NB4 (cell line): ENCODE measurements at regions not wholly inside any gene's neighbourhood (a gene's known extent, or its start where the extent isn't known, plus 50 kb on each side); places are given as distances from the start of the nearest gene placed in this dataset.

Source experiments
- DNase-seq: peaks from one replicate; pipeline ENCODE4 v3.0.0; 2010; ENCODE audit warnings: low read depth
- H3K4me3 ChIP-seq: one replicate; pipeline ENCODE4 v1.5.1; 2011; ENCODE audit warnings: mild to moderate bottlenecking, low read depth, low read length, moderate library complexity
- MYC ChIP-seq: IDR thresholded peaks from 2 replicates; pipeline ENCODE4 v1.6.1; 2011; ENCODE audit warnings: low read depth, low read length
- POLR2A ChIP-seq: IDR thresholded peaks from 2 replicates; pipeline ENCODE4 v1.6.1; 2011; ENCODE audit warnings: mild to moderate bottlenecking; ENCODE audit not compliant: insufficient read length; ENCODE audit errors: extremely low read depth
- TF ChIP-seq, protein P1 (sequence below): IDR thresholded peaks from one replicate; pipeline ENCODE4 v1.5.1; 2012; ENCODE audit warnings: low read depth, low read length
- TF ChIP-seq, protein P2 (sequence below): IDR thresholded peaks from 2 replicates; pipeline ENCODE4 v1.6.1; 2011; ENCODE audit warnings: low read depth, low read length

DNA sequence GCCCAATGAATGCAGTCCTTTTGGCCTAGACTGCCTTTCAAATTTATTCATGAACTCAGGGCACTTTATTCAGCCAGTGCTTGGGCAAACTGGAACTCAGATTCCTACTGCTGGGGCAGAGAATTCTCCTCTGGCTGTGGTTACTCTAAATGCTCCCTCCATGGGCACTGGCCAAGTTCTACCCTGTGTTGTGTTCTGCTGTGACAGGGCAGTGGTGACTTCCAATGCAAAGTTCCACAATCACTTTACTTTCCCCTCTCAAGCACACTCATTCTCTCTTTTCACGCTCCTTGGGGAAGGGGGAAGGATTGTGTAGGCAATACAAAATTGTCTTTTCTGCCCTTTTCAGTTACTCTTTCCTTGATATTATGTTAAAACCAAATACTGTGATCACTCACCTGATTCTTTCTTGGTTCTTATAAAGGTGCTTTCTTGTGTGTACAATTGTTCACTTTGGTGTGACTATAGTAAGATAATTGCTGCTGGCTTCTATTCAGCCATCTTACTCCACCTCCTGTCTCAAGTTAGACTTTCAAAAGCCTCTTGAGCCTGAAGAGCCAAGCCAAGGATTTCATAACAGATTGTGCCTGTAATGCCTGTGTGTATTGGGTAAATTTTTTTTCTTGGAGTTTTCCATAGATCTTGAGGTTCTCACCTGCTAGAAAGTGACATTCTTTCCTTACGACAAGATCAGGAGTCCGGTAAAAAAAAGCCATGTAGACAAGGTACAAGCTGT, 1078.6 kb downstream of the FAM133A start:
- H3K4me3 ChIP-seq: no peak overlapping the region
- no peak for DNase-seq
- TF ChIP-seq POLR2A (no peak), MYC (no peak)
- TF ChIP-seq, protein P1, sequence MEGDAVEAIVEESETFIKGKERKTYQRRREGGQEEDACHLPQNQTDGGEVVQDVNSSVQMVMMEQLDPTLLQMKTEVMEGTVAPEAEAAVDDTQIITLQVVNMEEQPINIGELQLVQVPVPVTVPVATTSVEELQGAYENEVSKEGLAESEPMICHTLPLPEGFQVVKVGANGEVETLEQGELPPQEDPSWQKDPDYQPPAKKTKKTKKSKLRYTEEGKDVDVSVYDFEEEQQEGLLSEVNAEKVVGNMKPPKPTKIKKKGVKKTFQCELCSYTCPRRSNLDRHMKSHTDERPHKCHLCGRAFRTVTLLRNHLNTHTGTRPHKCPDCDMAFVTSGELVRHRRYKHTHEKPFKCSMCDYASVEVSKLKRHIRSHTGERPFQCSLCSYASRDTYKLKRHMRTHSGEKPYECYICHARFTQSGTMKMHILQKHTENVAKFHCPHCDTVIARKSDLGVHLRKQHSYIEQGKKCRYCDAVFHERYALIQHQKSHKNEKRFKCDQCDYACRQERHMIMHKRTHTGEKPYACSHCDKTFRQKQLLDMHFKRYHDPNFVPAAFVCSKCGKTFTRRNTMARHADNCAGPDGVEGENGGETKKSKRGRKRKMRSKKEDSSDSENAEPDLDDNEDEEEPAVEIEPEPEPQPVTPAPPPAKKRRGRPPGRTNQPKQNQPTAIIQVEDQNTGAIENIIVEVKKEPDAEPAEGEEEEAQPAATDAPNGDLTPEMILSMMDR: no peak
- TF ChIP-seq, protein P2, sequence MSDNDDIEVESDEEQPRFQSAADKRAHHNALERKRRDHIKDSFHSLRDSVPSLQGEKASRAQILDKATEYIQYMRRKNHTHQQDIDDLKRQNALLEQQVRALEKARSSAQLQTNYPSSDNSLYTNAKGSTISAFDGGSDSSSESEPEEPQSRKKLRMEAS: no peak

DNA sequence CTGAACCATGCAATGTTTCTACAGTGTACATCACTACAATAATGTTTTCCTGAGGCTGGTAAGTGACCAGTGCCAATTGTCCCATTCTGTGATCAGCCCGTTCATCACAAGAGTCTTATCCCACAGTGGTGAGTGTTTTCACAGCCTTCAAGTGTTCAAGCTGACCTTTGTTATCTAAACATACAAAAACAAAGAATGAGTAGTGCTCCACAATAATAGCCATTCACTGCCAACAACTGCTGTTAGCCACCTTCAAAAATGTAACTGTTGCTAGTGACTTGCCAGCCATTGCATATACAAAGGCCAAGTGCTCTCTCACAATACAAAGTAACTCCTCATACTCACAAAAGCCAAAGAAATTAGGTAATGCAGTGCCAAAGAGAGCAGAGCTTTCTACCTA, 1084.1 kb downstream of the FAM133A start:
- no peak for DNase-seq
- TF ChIP-seq POLR2A: no peak
- TF ChIP-seq, protein P2: no peak
- TF ChIP-seq, protein P1: no peak
- no peak for TF ChIP-seq MYC

DNA sequence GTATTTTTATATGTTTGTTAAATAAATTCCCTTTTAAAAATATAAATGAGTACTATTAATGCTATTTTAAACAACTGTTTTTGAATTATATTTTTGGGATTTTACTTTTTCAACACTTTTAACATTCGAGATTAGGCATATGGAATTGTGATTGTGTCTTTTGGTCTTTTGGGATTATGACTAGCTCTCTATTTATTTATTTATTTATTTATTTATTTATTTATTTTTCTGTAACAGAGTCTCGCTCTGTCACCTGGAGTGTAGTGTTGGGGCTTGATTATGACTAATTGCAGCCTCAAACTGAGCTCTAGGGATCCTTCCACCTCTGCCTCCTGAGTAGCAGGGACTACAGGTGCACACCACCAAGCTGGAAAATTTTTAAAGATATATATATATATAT, 1101.6 kb downstream of the FAM133A start:
- H3K4me3 ChIP-seq: no peak overlapping the region
- DNase-seq: no peak
- TF ChIP-seq, protein P1: no peak
- TF ChIP-seq POLR2A: no peak
- TF ChIP-seq MYC: no peak
- TF ChIP-seq, protein P2: no peak

More for the DNA sequence above, 1084.1 kb downstream of the FAM133A start:
- no peak overlapping the region for H3K4me3 ChIP-seq

DNA sequence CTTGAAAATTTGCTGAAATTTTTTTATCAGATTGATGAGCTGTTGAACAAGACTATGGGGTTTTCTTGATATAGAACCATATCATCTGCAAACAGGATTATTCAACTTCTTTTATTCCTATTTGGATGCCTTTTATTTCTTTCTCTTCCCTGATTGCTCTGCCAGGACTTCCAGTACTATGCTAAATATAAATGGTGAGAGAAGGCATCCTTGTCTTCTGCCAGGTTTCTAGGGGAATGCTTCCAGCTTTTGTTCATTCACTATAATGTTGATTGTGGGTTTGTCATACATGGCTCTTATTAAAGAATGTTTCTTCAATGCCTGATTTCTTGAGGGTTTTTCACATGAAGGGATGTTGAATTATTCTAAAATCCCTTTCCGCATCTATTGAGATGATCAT, 1139.5 kb downstream of the FAM133A start:
- DNase-seq: no peak
- no peak for TF ChIP-seq MYC
- TF ChIP-seq, protein P2: no peak
- TF ChIP-seq, protein P1: no peak
- no peak for TF ChIP-seq POLR2A
- H3K4me3 ChIP-seq: no peak overlapping the region

GRCh38 chrX:94814216-94814615, 1140.2 kb downstream of the FAM133A start:
- H3K4me3 ChIP-seq: no peak overlapping the region
- DNase-seq: no peak

More at GRCh38 chrX:94814216-94814615, 1140.2 kb downstream of the FAM133A start:
- TF ChIP-seq MYC: no peak
- TF ChIP-seq POLR2A: no peak
- TF ChIP-seq, protein P2: no peak
- TF ChIP-seq, protein P1: no peak
